GM19324 (cell line): ENCODE measurements at regions not wholly inside any gene's neighbourhood (a gene's known extent, or its start where the extent isn't known, plus 50 kb on each side); places are given as distances from the start of the nearest gene placed in this dataset.

ENCODE experiments used
- ATAC-seq: cut with Tn5 transposase; IDR thresholded peaks from one replicate; pipeline ENCODE4 v1.9.1; 2021; ENCODE audit warnings: mild to moderate bottlenecking, moderate library complexity; ENCODE audit not compliant: unreplicated experiment, low FRiP score

GRCh38 chr9:26597542-26598149 lies 295.0 kb downstream of the CAAP1 start:
- ATAC-seq = no peak

GRCh38 chr9:26579056-26579455 lies 313.5 kb downstream of the CAAP1 start:
- no peak for ATAC-seq

GRCh38 chr9:26574898-26575440 lies 317.6 kb downstream of the CAAP1 start:
- no peak for ATAC-seq

- no peak for ATAC-seq
Observed at GRCh38 chr9:26574256-26574655, 318.3 kb downstream of the CAAP1 start.

- ATAC-seq = no peak
Observed at GRCh38 chr9:26567976-26568375, 324.6 kb downstream of the CAAP1 start.

- ATAC-seq = no peak
Observed at GRCh38 chr9:26566141-26566540, 326.5 kb downstream of the CAAP1 start.

GRCh38 chr9:26565118-26565517 lies 327.5 kb downstream of the CAAP1 start:
- no peak for ATAC-seq

- no peak for ATAC-seq
Observed at GRCh38 chr9:26562338-26562737, 330.3 kb downstream of the CAAP1 start.

GRCh38 chr9:26561928-26562327 lies 330.7 kb downstream of the CAAP1 start:
- ATAC-seq = no peak

- no peak for ATAC-seq
Observed at GRCh38 chr9:26559506-26559905, 333.1 kb downstream of the CAAP1 start.

- no peak for ATAC-seq
Observed at GRCh38 chr9:26551971-26552370, 340.6 kb downstream of the CAAP1 start.

GRCh38 chr9:26551451-26551850 lies 341.2 kb downstream of the CAAP1 start:
- ATAC-seq = no peak

GRCh38 chr9:26548781-26549290 lies 343.8 kb downstream of the CAAP1 start:
- no peak for ATAC-seq

- no peak for ATAC-seq
Observed at GRCh38 chr9:26539867-26540493, 352.6 kb downstream of the CAAP1 start.

- no peak for ATAC-seq
Observed at GRCh38 chr9:26537211-26537610, 355.4 kb downstream of the CAAP1 start.

GRCh38 chr9:26535151-26535550 lies 357.5 kb downstream of the CAAP1 start:
- ATAC-seq = no peak

GRCh38 chr9:26530841-26531240 lies 361.8 kb downstream of the CAAP1 start:
- no peak for ATAC-seq

- ATAC-seq = no peak
Observed at GRCh38 chr9:26527931-26528330, 364.7 kb downstream of the CAAP1 start.

GRCh38 chr9:26524267-26524666 lies 368.3 kb downstream of the CAAP1 start:
- ATAC-seq = no peak

GRCh38 chr9:26523577-26523976 lies 369.0 kb downstream of the CAAP1 start:
- ATAC-seq = no peak

- no peak for ATAC-seq
Observed at GRCh38 chr9:26520141-26520540, 372.5 kb downstream of the CAAP1 start.

- no peak for ATAC-seq
Observed at GRCh38 chr9:26516773-26517343, 375.7 kb downstream of the CAAP1 start.
